ENCODE measurements at regions not wholly inside any gene's neighbourhood (a gene's known extent, or its start where the extent isn't known, plus 50 kb on each side); places are given as distances from the start of the nearest gene placed in this dataset.

GRCh38 chr22:49230194-49230577 is 597.5 kb downstream of the BRD1 start:
- TF ChIP-seq, protein P1, sequence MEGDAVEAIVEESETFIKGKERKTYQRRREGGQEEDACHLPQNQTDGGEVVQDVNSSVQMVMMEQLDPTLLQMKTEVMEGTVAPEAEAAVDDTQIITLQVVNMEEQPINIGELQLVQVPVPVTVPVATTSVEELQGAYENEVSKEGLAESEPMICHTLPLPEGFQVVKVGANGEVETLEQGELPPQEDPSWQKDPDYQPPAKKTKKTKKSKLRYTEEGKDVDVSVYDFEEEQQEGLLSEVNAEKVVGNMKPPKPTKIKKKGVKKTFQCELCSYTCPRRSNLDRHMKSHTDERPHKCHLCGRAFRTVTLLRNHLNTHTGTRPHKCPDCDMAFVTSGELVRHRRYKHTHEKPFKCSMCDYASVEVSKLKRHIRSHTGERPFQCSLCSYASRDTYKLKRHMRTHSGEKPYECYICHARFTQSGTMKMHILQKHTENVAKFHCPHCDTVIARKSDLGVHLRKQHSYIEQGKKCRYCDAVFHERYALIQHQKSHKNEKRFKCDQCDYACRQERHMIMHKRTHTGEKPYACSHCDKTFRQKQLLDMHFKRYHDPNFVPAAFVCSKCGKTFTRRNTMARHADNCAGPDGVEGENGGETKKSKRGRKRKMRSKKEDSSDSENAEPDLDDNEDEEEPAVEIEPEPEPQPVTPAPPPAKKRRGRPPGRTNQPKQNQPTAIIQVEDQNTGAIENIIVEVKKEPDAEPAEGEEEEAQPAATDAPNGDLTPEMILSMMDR (IDR thresholded peaks at IDR 0.05) = no peak
- no peak for TF ChIP-seq ZFX (IDR thresholded peaks at IDR 0.05; ENCODE audit: borderline replicate concordance)
